Endodermal cell (in vitro differentiated cells): ENCODE measurements at regions not wholly inside any gene's neighbourhood (a gene's known extent, or its start where the extent isn't known, plus 50 kb on each side); places are given as distances from the start of the nearest gene placed in this dataset.

Source experiments
- DNase-seq: peaks from one replicate; pipeline ENCODE4 v3.0.0-alpha.2; 2017
- H3K27ac ChIP-seq: 2 replicates; pipeline ENCODE4 v1.5.1; 2013; ENCODE audit warnings: mild to moderate bottlenecking, low read depth, low read length, moderate library complexity
- H3K27me3 ChIP-seq: 2 replicates; pipeline ENCODE4 v1.6.1; 2013; ENCODE audit warnings: mild to moderate bottlenecking, low read length, moderate library complexity; ENCODE audit not compliant: insufficient read depth, control insufficient read depth, poor library complexity, severe bottlenecking
- H3K36me3 ChIP-seq: 2 replicates; pipeline ENCODE4 v1.7.0; 2013; ENCODE audit warnings: mild to moderate bottlenecking, low read length, moderate library complexity; ENCODE audit not compliant: control insufficient read depth, insufficient read depth
- H3K4me1 ChIP-seq: one replicate; pipeline ENCODE4 v1.7.0; 2013; ENCODE audit warnings: low read length; ENCODE audit not compliant: control insufficient read depth, insufficient read depth
- H3K4me3 ChIP-seq: 2 replicates; pipeline ENCODE4 v1.5.1; 2013; ENCODE audit warnings: mild to moderate bottlenecking, low read length, moderate library complexity
- H3K9ac ChIP-seq: 2 replicates; pipeline ENCODE4 v1.6.1; 2013; ENCODE audit warnings: mild to moderate bottlenecking, low read length, moderate library complexity; ENCODE audit not compliant: poor library complexity, severe bottlenecking; ENCODE audit errors: extremely low read depth
- H3K9me3 ChIP-seq: 2 replicates; pipeline ENCODE4 v1.6.1; 2013; ENCODE audit warnings: mild to moderate bottlenecking, low read length, moderate library complexity; ENCODE audit not compliant: control insufficient read depth
- H3K27ac Mint-ChIP-seq: 2 replicates; pipeline ENCODE4 v1.8.0; 2020; ENCODE audit warnings: mixed read lengths
- H3K27me3 Mint-ChIP-seq: 2 replicates; pipeline ENCODE4 v1.8.0; 2021; ENCODE audit warnings: mild to moderate bottlenecking, mixed read lengths; ENCODE audit not compliant: insufficient read depth
- H3K36me3 Mint-ChIP-seq: 2 replicates; pipeline ENCODE4 v1.8.0; 2020; ENCODE audit warnings: low read depth, mixed read lengths
- H3K4me1 Mint-ChIP-seq: 2 replicates; pipeline ENCODE4 v1.8.0; 2020; ENCODE audit warnings: mixed read lengths
- H3K4me3 Mint-ChIP-seq: 2 replicates; pipeline ENCODE4 v1.8.0; 2020; ENCODE audit warnings: mild to moderate bottlenecking, moderate library complexity, mixed read lengths
- H3K9me3 Mint-ChIP-seq: 2 replicates; pipeline ENCODE4 v1.8.0; 2020; ENCODE audit warnings: mild to moderate bottlenecking, mixed read lengths
- CTCF ChIP-seq: fragments of 200-600 bp; sonication (generic); conservative IDR thresholded peaks from 2 replicates; pipeline ENCODE4 v1.5.0; 2021; ENCODE audit warnings: antibody characterized with exemption, mild to moderate bottlenecking
- WGBS, 2 experiments: methylation state at CpG; one replicate each; pipeline versions ENCODE4 v1.1.5 to v1.1.7; 2013; ENCODE audit warnings: missing lambda C conversion rate in 2 of 2, mixed read lengths in 1 of 2; ENCODE audit not compliant: insufficient coverage in 1 of 2, insufficient read length in 1 of 2; 5-methylcytosine and 5-hydroxymethylcytosine counted together

GRCh38 chr15:39407116-39407515 lies 173.8 kb upstream of the THBS1 start:
- Histone ChIP-seq H3K4me3 (no peak overlapping the region), H3K27me3 (no peaks in the 10 kb centered on the region), H3K36me3 (no peaks in the 10 kb centered on the region), H3K27ac (no peak overlapping the region), H3K4me1 (no peaks in the 10 kb centered on the region), H3K9ac (no peak overlapping the region), H3K9me3 (no peaks in the 10 kb centered on the region)
- peaks cover 12% of the 10 kb centered on the region for H3K4me1 Mint-ChIP-seq
- no peak overlapping the region for H3K4me3 Mint-ChIP-seq
- 94% methylated on average over 2 of the region's 2 CpGs; no CpG with 5 or more reads in 1 of the 2 experiments for WGBS, 2 experiments
- H3K9me3 Mint-ChIP-seq, result no peaks in the 10 kb centered on the region
- no peak overlapping the region for H3K27ac Mint-ChIP-seq
- H3K27me3 Mint-ChIP-seq, result no peaks in the 10 kb centered on the region
- DNase-seq, result no peak
- no peaks in the 10 kb centered on the region for H3K36me3 Mint-ChIP-seq
- TF ChIP-seq CTCF, result no peak

DNA sequence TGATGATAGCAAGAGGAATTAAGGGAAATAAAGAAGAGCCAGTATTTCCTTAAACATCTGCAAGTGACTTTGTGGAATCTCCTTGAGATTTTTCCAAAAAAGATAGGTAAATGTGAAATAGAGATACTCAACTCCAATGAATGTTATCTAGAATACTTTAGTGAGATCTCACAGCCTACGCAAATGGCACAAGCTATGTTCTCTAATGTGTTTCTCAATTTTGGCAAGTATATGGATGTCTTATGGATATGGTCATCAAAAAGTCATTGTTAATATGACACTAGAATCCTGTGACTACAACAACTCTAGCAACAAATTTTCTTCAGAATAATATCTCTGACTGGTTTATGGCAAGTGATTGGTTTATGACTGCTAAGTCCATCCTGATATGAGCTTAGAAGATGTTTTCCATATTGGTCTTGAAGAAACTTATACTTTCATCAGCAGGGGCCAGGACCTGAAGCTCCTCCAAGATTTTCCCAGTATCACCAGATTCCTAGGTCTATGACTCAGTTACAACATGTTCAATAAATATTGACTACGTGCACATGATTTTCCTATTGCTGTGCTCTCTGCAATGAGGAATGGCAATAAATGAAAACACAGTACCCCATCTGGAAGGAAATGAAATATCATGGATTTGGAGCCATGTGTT lies 170.9 kb upstream of the THBS1 start:
- Histone ChIP-seq H3K9ac (no peak overlapping the region), H3K27ac (no peak overlapping the region), H3K4me1 (no peaks in the 10 kb centered on the region), H3K27me3 (no peaks in the 10 kb centered on the region), H3K4me3 (no peak overlapping the region), H3K9me3 (no peaks in the 10 kb centered on the region), H3K36me3 (no peaks in the 10 kb centered on the region)
- H3K27ac Mint-ChIP-seq, result no peak overlapping the region
- H3K36me3 Mint-ChIP-seq, result no peaks in the 10 kb centered on the region
- WGBS, 2 experiments, result 60 to 95% methylated on average over 1 to 2 of the region's 2 CpGs
- H3K9me3 Mint-ChIP-seq, result no peaks in the 10 kb centered on the region
- H3K4me1 Mint-ChIP-seq, result peaks cover 9% of the 10 kb centered on the region
- DNase-seq, result no peak
- no peak overlapping the region for H3K4me3 Mint-ChIP-seq
- no peaks in the 10 kb centered on the region for H3K27me3 Mint-ChIP-seq
- TF ChIP-seq CTCF, result no peak

DNA sequence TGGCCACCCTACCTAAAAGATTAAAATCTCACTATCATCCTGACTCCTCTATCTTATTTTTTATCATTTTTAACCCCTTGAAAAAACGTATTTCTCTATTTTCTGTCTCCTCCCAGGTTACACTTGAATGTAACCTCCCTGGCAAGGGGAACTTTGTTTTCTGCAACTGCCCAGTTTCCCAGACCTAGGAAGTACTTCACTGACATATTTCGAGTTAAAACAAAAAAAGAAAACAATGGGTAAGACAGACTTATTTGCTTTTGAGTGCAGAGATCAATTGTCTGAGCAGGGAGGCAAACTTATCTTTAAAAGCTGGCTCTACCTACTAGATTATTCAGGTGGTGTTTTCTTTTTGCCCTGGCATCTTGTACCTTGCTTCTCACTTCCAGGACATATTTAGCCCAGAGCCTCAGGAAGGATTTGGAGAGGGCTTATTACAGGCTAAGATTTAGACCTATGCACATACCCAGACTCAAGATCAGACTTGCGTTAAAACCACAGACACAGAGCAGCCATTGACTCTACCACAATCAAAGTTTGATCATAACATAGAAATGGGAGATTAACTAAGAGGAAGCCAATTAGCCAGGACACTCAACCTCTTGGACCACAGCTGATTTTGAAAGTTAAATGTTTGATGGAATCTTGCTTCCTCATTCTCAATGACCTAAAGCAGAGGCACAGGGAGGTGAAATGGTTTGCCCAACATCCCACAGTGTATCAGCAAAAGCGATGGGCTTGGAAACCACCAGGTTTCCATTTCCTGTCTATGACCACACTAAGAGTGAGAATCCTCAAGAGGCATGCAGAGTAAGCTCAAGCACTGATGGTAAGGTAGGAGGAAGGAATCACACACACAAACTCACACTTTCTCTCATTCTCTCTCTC lies 169.5 kb upstream of the THBS1 start:
- no peak overlapping the region for H3K27ac ChIP-seq
- H3K27me3 ChIP-seq, result no peaks in the 10 kb centered on the region
- DNase-seq, result no peak
- Mint-ChIP-seq H3K4me1 (peaks cover 9% of the 10 kb centered on the region), H3K4me3 (no peak overlapping the region), H3K36me3 (no peaks in the 10 kb centered on the region), H3K27me3 (no peaks in the 10 kb centered on the region), H3K27ac (no peak overlapping the region), H3K9me3 (peaks cover 6% of the 10 kb centered on the region)
- no peaks in the 10 kb centered on the region for H3K4me1 ChIP-seq
- H3K36me3 ChIP-seq, result no peaks in the 10 kb centered on the region
- 76 to 90% methylated on average over 2 to 4 of the region's 4 CpGs for WGBS, 2 experiments
- no peak overlapping the region for H3K4me3 ChIP-seq
- no peak overlapping the region for H3K9ac ChIP-seq
- no peak for TF ChIP-seq CTCF
- peaks cover 4% of the 10 kb centered on the region for H3K9me3 ChIP-seq
